OCI-LY1 (cell line): ENCODE measurements at regions not wholly inside any gene's neighbourhood (a gene's known extent, or its start where the extent isn't known, plus 50 kb on each side); places are given as distances from the start of the nearest gene placed in this dataset.

Source experiments
- H2AFZ ChIP-seq: fragments of 200-600 bp; sonication (generic), shearing (Covaris generic); 2 replicates; pipeline ENCODE4 v1.6.0; 2014; ENCODE audit warnings: antibody characterized with exemption, mild to moderate bottlenecking, low read length
- H3F3A ChIP-seq: fragments of 200-600 bp; sonication (generic), shearing (Covaris generic); 2 replicates; pipeline ENCODE4 v1.6.0; 2014; ENCODE audit warnings: mild to moderate bottlenecking, antibody characterized with exemption, low read length, moderate library complexity; ENCODE audit not compliant: insufficient read depth
- H3K27ac ChIP-seq: fragments of 200-600 bp; sonication (generic); 2 replicates; pipeline ENCODE4 v1.5.1; 2014; ENCODE audit warnings: low read length, mixed run types, mild to moderate bottlenecking, low read depth; ENCODE audit not compliant: poor library complexity, severe bottlenecking
- H3K27me3 ChIP-seq: fragments of 200-600 bp; sonication (generic); 2 replicates; pipeline ENCODE4 v1.6.0; 2014; ENCODE audit warnings: antibody characterized with exemption, mild to moderate bottlenecking, low read length, moderate library complexity; ENCODE audit not compliant: insufficient read depth
- H3K36me3 ChIP-seq: fragments of 200-600 bp; sonication (generic); 2 replicates; pipeline ENCODE4 v1.6.1; 2014; ENCODE audit warnings: mild to moderate bottlenecking, antibody characterized with exemption, low read length, moderate library complexity, mixed read lengths; ENCODE audit not compliant: insufficient read depth
- H3K4me1 ChIP-seq: fragments of 200-600 bp; sonication (generic); 2 replicates; pipeline ENCODE4 v1.5.1; 2014; ENCODE audit warnings: mild to moderate bottlenecking, low read length, moderate library complexity; ENCODE audit not compliant: insufficient read depth, severe bottlenecking
- H3K4me2 ChIP-seq: fragments of 200-600 bp; sonication (generic), shearing (Covaris generic); 2 replicates; pipeline ENCODE4 v1.6.1; 2014; ENCODE audit warnings: low read length
- H3K4me3 ChIP-seq: fragments of 200-600 bp; sonication (generic); 2 replicates; pipeline ENCODE4 v1.5.1; 2014; ENCODE audit warnings: low read length, low read depth, mild to moderate bottlenecking, mixed read lengths; ENCODE audit not compliant: poor library complexity, severe bottlenecking
- H3K79me2 ChIP-seq: fragments of 200-600 bp; shearing (Covaris generic); 2 replicates; pipeline ENCODE4 v1.6.1; 2016; ENCODE audit warnings: mixed run types, low read length, mixed read lengths; ENCODE audit not compliant: insufficient read depth
- H3K9ac ChIP-seq: fragments of 200-600 bp; sonication (generic), shearing (Covaris generic); 2 replicates; pipeline ENCODE4 v1.6.1; 2014; ENCODE audit warnings: mild to moderate bottlenecking, low read length, mixed read lengths
- H3K9me2 ChIP-seq: fragments of 200-600 bp; sonication (generic), shearing (Covaris generic); 2 replicates; pipeline ENCODE4 v1.6.1; 2014; ENCODE audit warnings: low read depth, mild to moderate bottlenecking, low read length, mixed read lengths
- H3K9me3 ChIP-seq: fragments of 200-600 bp; shearing (Covaris generic); 2 replicates; pipeline ENCODE4 v1.6.1; 2014; ENCODE audit warnings: low read length, mixed read lengths
- H4K20me1 ChIP-seq: fragments of 200-600 bp; sonication (generic), shearing (Covaris generic); 2 replicates; pipeline ENCODE4 v1.6.0; 2016; ENCODE audit warnings: mild to moderate bottlenecking, low read length; ENCODE audit not compliant: insufficient read depth
- EZH2 ChIP-seq: fragments of 200-600 bp; sonication (generic), shearing (Covaris generic); IDR thresholded peaks from 2 replicates; pipeline ENCODE4 v1.8.0; 2017; ENCODE audit warnings: borderline replicate concordance, mixed run types, mild to moderate bottlenecking, antibody characterized with exemption, low read length, moderate library complexity, mixed read lengths
- TF ChIP-seq, protein P1 (sequence below): fragments of 200-600 bp; sonication (generic), shearing (Covaris generic); IDR thresholded peaks from 2 replicates; pipeline ENCODE4 v1.5.1; 2017; ENCODE audit warnings: mild to moderate bottlenecking, antibody characterized with exemption, low read length, moderate library complexity, mixed read lengths

DNA sequence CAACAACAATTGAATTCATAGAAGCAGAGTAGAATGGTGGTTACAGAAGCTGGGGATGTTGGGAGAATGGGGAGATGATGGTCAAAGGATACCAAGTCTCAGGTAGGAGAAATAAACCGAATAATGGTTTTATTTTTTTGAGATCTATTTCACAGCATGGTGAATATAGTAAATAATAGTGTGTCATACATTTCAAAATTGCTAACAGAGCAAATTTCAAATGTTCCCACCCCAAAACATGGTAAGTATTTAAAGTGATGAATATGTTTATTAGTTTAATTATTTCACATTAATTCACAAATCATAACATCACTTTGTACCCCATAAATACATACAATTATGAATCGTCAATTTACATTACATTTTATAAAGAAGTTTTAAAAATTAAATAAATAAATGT lies 72.7 kb upstream of the ATG10 start:
- no peaks in the 10 kb centered on the region for H4K20me1 ChIP-seq
- H3K9me2 ChIP-seq, result no peaks in the 10 kb centered on the region
- no peak overlapping the region for H2AFZ ChIP-seq
- no peaks in the 10 kb centered on the region for H3K4me1 ChIP-seq
- H3K9ac ChIP-seq, result no peak overlapping the region
- no peaks in the 10 kb centered on the region for H3F3A ChIP-seq
- TF ChIP-seq, protein P1, sequence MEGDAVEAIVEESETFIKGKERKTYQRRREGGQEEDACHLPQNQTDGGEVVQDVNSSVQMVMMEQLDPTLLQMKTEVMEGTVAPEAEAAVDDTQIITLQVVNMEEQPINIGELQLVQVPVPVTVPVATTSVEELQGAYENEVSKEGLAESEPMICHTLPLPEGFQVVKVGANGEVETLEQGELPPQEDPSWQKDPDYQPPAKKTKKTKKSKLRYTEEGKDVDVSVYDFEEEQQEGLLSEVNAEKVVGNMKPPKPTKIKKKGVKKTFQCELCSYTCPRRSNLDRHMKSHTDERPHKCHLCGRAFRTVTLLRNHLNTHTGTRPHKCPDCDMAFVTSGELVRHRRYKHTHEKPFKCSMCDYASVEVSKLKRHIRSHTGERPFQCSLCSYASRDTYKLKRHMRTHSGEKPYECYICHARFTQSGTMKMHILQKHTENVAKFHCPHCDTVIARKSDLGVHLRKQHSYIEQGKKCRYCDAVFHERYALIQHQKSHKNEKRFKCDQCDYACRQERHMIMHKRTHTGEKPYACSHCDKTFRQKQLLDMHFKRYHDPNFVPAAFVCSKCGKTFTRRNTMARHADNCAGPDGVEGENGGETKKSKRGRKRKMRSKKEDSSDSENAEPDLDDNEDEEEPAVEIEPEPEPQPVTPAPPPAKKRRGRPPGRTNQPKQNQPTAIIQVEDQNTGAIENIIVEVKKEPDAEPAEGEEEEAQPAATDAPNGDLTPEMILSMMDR, result no peak
- TF ChIP-seq EZH2, result no peak
- no peaks in the 10 kb centered on the region for H3K27me3 ChIP-seq
- no peaks in the 10 kb centered on the region for H3K79me2 ChIP-seq
- no peak overlapping the region for H3K27ac ChIP-seq
- H3K4me2 ChIP-seq, result no peak overlapping the region
- no peaks in the 10 kb centered on the region for H3K36me3 ChIP-seq
- H3K4me3 ChIP-seq, result no peak overlapping the region
- H3K9me3 ChIP-seq, result no peaks in the 10 kb centered on the region

DNA sequence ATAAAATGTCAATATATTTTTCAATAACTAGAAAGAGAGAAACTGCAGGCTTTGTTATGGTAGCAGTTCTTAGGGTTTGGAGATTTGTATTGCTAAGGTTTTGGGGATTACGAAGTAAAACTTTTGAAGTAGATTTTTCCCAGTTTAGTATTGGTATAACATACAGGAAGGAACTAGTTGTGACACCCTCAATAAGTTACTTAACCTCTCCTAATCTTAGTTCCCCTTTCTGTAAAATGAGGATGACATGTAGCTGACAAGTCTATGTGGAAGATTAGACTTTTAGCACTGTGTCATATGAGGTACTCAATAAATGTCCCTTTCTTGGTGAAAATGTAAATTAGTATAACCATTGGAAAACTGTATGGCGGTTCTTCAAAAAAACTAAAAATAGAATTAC lies 73.4 kb upstream of the ATG10 start:
- TF ChIP-seq, protein P1, result no peak
- no peak for TF ChIP-seq EZH2
- no peaks in the 10 kb centered on the region for H3K4me1 ChIP-seq
- H4K20me1 ChIP-seq, result no peaks in the 10 kb centered on the region
- no peak overlapping the region for H3K9ac ChIP-seq
- no peaks in the 10 kb centered on the region for H3K27me3 ChIP-seq
- no peak overlapping the region for H3K4me3 ChIP-seq
- no peaks in the 10 kb centered on the region for H3K9me3 ChIP-seq
- no peak overlapping the region for H3K27ac ChIP-seq
- H3K36me3 ChIP-seq, result no peaks in the 10 kb centered on the region
- H3K79me2 ChIP-seq, result no peaks in the 10 kb centered on the region
- no peak overlapping the region for H2AFZ ChIP-seq
- H3K4me2 ChIP-seq, result no peak overlapping the region
- H3K9me2 ChIP-seq, result no peaks in the 10 kb centered on the region
- H3F3A ChIP-seq, result no peaks in the 10 kb centered on the region

DNA sequence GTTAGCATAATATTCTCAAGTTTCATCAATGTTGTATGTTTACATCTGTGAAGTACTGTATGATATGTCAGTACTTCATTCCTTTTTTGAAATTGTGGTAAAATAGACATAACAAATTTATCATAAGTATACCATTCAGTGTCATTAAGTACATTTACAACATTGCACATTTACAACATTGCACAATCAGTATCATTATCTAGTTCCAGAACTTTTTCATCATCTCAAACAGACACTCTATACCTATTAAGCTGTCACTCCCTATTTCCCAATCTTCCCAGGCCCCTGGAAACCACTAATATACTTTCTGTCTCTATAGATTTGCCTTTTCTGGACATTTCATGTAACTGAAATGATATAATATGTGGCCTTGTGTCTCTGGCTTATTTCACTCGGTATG lies 75.1 kb upstream of the ATG10 start:
- no peaks in the 10 kb centered on the region for H4K20me1 ChIP-seq
- H3K9me3 ChIP-seq, result no peaks in the 10 kb centered on the region; the same call in 1 of the 2 replicates
- TF ChIP-seq, protein P1, result no peak
- no peak for TF ChIP-seq EZH2
- H3K27me3 ChIP-seq, result no peaks in the 10 kb centered on the region
- no peak overlapping the region for H2AFZ ChIP-seq
- H3F3A ChIP-seq, result no peaks in the 10 kb centered on the region
- H3K4me2 ChIP-seq, result no peak overlapping the region
- no peaks in the 10 kb centered on the region for H3K4me1 ChIP-seq
- no peaks in the 10 kb centered on the region for H3K36me3 ChIP-seq
- no peak overlapping the region for H3K27ac ChIP-seq
- H3K9me2 ChIP-seq, result no peaks in the 10 kb centered on the region
- no peaks in the 10 kb centered on the region for H3K79me2 ChIP-seq
- no peak overlapping the region for H3K4me3 ChIP-seq
- H3K9ac ChIP-seq, result no peak overlapping the region
